Activated naive CD8-positive, alpha-beta T cell (primary cell): ENCODE measurements at regions not wholly inside any gene's neighbourhood (a gene's known extent, or its start where the extent isn't known, plus 50 kb on each side); places are given as distances from the start of the nearest gene placed in this dataset.

Experiments used
- H3K27ac Mint-ChIP-seq: one replicate; pipeline ENCODE4 v1.8.0; 2021; ENCODE audit warnings: mixed read lengths
- H3K27me3 Mint-ChIP-seq: one replicate; pipeline ENCODE4 v1.8.0; 2021; ENCODE audit warnings: mixed read lengths
- H3K36me3 Mint-ChIP-seq: one replicate; pipeline ENCODE4 v1.8.0; 2021; ENCODE audit warnings: mixed read lengths
- H3K4me1 Mint-ChIP-seq: one replicate; pipeline ENCODE4 v1.8.0; 2021; ENCODE audit warnings: low read depth, mixed read lengths
- H3K4me3 Mint-ChIP-seq: one replicate; pipeline ENCODE4 v1.8.0; 2021; ENCODE audit warnings: mild to moderate bottlenecking, mixed read lengths
- H3K9me3 Mint-ChIP-seq: one replicate; pipeline ENCODE4 v1.8.0; 2021; ENCODE audit warnings: low read depth, mixed read lengths

- H3K27ac Mint-ChIP-seq: no peak overlapping the region
- peaks cover 2% of the 10 kb centered on the region for H3K9me3 Mint-ChIP-seq
- no peaks in the 10 kb centered on the region for H3K36me3 Mint-ChIP-seq
- H3K4me3 Mint-ChIP-seq: no peak overlapping the region
- H3K4me1 Mint-ChIP-seq: no peaks in the 10 kb centered on the region
- no peaks in the 10 kb centered on the region for H3K27me3 Mint-ChIP-seq
Observed at GRCh38 chr15:25179673-25180511, 225.1 kb downstream of the SNRPN start.

DNA sequence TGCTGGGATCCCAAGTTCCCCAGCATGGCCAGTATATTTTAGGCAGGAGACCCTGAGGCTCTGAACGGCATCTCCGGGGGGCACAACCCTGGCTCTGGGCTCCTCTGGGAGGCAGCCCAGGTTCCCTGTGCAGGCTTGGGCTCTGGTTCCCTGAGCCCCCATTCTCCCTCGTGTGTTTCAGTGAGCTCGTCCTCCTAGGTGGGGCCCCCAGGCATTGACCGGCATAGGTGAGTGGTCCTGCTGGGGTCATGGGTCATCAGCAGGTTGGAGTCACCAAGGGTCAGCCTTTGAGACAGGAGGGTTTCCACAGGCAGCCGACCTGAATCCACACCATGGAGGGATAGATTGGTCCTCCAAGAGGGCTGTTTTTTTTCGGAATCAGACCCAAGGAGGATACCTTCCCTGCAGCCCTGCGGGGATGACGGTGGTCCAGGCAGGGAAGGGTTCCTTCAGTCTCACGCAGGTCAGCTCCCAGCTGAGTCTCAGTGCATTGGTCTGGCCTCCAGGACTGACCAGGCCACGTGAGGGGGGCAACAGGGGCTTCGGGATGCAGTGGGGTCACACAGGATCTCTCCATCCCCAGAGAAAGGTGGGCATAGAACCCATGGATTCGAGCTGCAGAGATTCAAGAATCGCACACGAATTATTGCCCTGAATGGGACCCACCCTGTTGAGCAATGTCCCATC is 226.0 kb downstream of the SNRPN start:
- Mint-ChIP-seq H3K36me3 (no peaks in the 10 kb centered on the region), H3K27me3 (no peaks in the 10 kb centered on the region), H3K4me3 (no peak overlapping the region), H3K9me3 (no peaks in the 10 kb centered on the region), H3K4me1 (no peaks in the 10 kb centered on the region), H3K27ac (no peak overlapping the region)

DNA sequence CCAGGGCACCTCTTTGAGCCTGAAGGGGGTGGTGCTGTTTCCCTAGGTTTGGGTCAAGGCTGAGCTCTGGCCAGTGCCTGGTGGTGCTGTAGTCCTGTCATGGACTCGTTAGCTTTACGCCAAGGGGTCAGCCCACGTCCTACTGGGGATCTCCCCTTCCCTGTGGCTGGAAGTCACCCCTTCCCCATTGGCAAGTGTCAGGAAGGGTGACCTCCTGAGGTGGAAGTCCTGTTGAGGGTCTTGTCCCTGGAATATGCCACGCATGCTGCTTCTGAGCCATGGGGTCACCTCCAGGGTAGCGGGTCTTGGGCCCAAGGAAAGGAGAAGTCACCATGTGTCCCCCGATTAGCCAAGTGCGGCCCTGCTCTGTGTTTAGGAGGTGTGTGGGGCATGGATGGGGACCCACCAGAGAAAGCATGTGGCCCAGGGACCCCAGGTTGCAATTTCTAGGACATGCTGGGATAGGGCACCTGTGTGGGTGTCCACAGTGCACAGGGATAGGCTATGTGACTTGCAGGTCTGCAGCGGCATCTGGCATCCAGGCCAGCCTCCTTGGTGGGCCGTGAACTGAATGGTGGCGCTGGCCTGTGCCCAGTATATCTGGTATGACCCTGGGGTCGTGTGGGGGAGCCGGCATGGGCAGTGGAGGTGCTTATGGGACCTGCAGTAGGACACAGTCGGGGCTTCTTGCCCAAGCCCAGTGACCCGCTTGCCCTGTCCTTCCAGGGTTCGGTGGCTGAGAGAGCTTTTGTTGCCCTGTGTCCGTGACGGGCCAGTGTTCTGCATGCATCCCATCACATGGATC is 226.7 kb downstream of the SNRPN start:
- Mint-ChIP-seq H3K36me3 (no peaks in the 10 kb centered on the region), H3K4me1 (no peaks in the 10 kb centered on the region), H3K27me3 (no peaks in the 10 kb centered on the region), H3K27ac (no peak overlapping the region), H3K4me3 (no peak overlapping the region), H3K9me3 (no peaks in the 10 kb centered on the region)

GRCh38 chr15:25182098-25182478 is 227.3 kb downstream of the SNRPN start:
- Mint-ChIP-seq H3K4me3 (no peak overlapping the region), H3K36me3 (no peaks in the 10 kb centered on the region), H3K9me3 (no peaks in the 10 kb centered on the region), H3K27ac (no peak overlapping the region), H3K27me3 (no peaks in the 10 kb centered on the region), H3K4me1 (no peaks in the 10 kb centered on the region)

- Mint-ChIP-seq H3K9me3 (no peaks in the 10 kb centered on the region), H3K27ac (no peak overlapping the region), H3K36me3 (no peaks in the 10 kb centered on the region), H3K4me3 (no peak overlapping the region), H3K27me3 (no peaks in the 10 kb centered on the region), H3K4me1 (no peaks in the 10 kb centered on the region)
Observed at GRCh38 chr15:25182736-25183445, 228.1 kb downstream of the SNRPN start.

GRCh38 chr15:25183581-25184251 is 228.9 kb downstream of the SNRPN start:
- no peak overlapping the region for H3K4me3 Mint-ChIP-seq
- H3K36me3 Mint-ChIP-seq: no peaks in the 10 kb centered on the region
- H3K27ac Mint-ChIP-seq: no peak overlapping the region
- H3K9me3 Mint-ChIP-seq: no peaks in the 10 kb centered on the region
- H3K27me3 Mint-ChIP-seq: no peaks in the 10 kb centered on the region
- H3K4me1 Mint-ChIP-seq: no peaks in the 10 kb centered on the region

- Mint-ChIP-seq H3K4me3 (no peak overlapping the region), H3K36me3 (no peaks in the 10 kb centered on the region), H3K27me3 (no peaks in the 10 kb centered on the region), H3K9me3 (no peaks in the 10 kb centered on the region), H3K4me1 (no peaks in the 10 kb centered on the region), H3K27ac (no peak overlapping the region)
Observed at GRCh38 chr15:25184356-25185155, 229.8 kb downstream of the SNRPN start.

- Mint-ChIP-seq H3K4me1 (no peaks in the 10 kb centered on the region), H3K36me3 (no peaks in the 10 kb centered on the region), H3K27ac (no peak overlapping the region), H3K4me3 (no peak overlapping the region), H3K9me3 (no peaks in the 10 kb centered on the region), H3K27me3 (no peaks in the 10 kb centered on the region)
Observed at GRCh38 chr15:25185156-25185710, 230.4 kb downstream of the SNRPN start.

- H3K9me3 Mint-ChIP-seq: no peaks in the 10 kb centered on the region
- H3K4me3 Mint-ChIP-seq: no peak overlapping the region
- H3K4me1 Mint-ChIP-seq: no peaks in the 10 kb centered on the region
- H3K27me3 Mint-ChIP-seq: no peaks in the 10 kb centered on the region
- H3K36me3 Mint-ChIP-seq: no peaks in the 10 kb centered on the region
- no peak overlapping the region for H3K27ac Mint-ChIP-seq
Observed at GRCh38 chr15:25185791-25186190, 231.0 kb downstream of the SNRPN start.

DNA sequence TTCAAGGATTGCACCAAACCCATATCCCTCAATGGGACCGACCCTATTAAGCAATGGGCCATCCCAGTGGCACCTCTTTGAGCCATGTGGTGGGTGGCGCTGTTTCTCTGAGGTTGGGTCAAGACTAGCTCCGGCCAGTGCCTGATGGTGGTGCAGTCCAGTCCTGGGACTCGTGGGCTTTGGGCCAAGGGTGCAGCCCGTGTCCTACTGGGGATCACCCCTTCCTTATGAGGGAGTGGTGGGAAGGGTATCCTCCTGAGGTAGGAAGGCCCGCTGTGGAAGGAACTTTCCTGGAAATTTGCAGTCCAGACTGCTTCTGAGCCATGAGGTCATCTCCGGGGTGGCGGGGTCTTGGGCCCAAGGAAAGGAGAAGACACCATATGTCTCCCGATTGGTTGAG is 231.6 kb downstream of the SNRPN start:
- Mint-ChIP-seq H3K36me3 (no peaks in the 10 kb centered on the region), H3K27ac (no peak overlapping the region), H3K9me3 (no peaks in the 10 kb centered on the region), H3K4me3 (no peak overlapping the region), H3K27me3 (no peaks in the 10 kb centered on the region), H3K4me1 (no peaks in the 10 kb centered on the region)

GRCh38 chr15:25186906-25187645 is 232.3 kb downstream of the SNRPN start:
- Mint-ChIP-seq H3K4me1 (no peaks in the 10 kb centered on the region), H3K9me3 (no peaks in the 10 kb centered on the region), H3K27ac (no peak overlapping the region), H3K27me3 (no peaks in the 10 kb centered on the region), H3K4me3 (no peak overlapping the region), H3K36me3 (no peaks in the 10 kb centered on the region)

DNA sequence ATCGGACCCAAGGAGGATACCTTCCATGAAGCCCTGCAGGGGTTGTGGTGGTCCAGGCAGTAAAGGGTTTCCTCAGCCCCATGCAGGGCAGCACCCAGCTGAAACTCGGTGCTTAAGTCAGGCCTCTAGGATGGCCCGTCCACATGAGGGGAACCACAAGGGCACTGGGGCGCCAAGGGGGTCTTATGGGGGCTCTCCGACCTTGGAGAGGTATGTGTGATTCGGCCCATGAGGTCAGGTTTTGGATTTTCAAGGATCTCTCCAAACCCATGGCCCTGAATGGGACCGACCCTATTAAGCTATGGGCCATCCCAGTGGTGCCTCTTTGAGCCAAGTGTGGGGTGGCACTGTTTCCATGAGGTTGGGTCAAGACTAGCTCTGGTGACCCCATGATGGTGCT is 233.3 kb downstream of the SNRPN start:
- Mint-ChIP-seq H3K9me3 (no peaks in the 10 kb centered on the region), H3K4me3 (no peak overlapping the region), H3K36me3 (no peaks in the 10 kb centered on the region), H3K27ac (no peak overlapping the region), H3K4me1 (no peaks in the 10 kb centered on the region), H3K27me3 (no peaks in the 10 kb centered on the region)

- H3K4me3 Mint-ChIP-seq: no peak overlapping the region
- H3K9me3 Mint-ChIP-seq: no peaks in the 10 kb centered on the region
- no peaks in the 10 kb centered on the region for H3K27me3 Mint-ChIP-seq
- H3K36me3 Mint-ChIP-seq: no peaks in the 10 kb centered on the region
- H3K4me1 Mint-ChIP-seq: no peaks in the 10 kb centered on the region
- H3K27ac Mint-ChIP-seq: no peak overlapping the region
Observed at GRCh38 chr15:25188551-25189101, 233.8 kb downstream of the SNRPN start.
